Stimulated activated CD8-positive, alpha-beta memory T cell treated with anti-CD3 and anti-CD28 coated beads, Interleukin-15, amount 100 ng/mL, for 4 hours (primary cell): ENCODE measurements at regions not wholly inside any gene's neighbourhood (a gene's known extent, or its start where the extent isn't known, plus 50 kb on each side); places are given as distances from the start of the nearest gene placed in this dataset.
"Not testable (repeated sequence)": the region's sequence is repeated elsewhere in the genome, so short reads cannot be mapped to it uniquely, and the experiment has no call there.

Experiments
- DNase-seq, 2 donors: peaks; one replicate each; pipeline ENCODE4 v3.0.0-alpha.2; 2020; ENCODE audit warnings: low read depth in 2 of 2

GRCh38 chr9:124177522-124177921 lies 80.2 kb upstream of the NEK6 start:
- not testable (repeated sequence) for DNase-seq

GRCh38 chr9:124179196-124180071 lies 78.3 kb upstream of the NEK6 start:
- no peak for DNase-seq

GRCh38 chr9:124180557-124180956 lies 77.2 kb upstream of the NEK6 start:
- no peak for DNase-seq

DNA sequence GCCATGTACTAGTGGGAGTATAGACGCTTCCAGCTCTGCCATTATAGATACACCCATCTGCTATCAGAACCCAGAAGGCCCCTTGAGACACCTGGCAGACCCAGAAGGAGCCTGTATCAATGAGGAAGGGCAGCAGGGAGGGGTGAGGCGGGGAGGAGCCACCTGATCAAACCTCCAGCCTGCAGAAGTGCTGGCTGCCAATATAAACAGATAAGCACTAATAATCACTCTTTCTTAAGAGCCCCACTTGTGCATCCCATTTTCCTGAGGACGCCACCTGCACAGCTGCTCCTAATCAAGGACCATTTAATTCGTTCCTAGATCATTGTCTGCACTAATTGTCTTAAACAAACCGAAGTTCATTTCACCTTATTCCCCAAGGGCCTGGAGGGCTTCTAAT lies 75.0 kb upstream of the NEK6 start:
- no peak for DNase-seq

DNA sequence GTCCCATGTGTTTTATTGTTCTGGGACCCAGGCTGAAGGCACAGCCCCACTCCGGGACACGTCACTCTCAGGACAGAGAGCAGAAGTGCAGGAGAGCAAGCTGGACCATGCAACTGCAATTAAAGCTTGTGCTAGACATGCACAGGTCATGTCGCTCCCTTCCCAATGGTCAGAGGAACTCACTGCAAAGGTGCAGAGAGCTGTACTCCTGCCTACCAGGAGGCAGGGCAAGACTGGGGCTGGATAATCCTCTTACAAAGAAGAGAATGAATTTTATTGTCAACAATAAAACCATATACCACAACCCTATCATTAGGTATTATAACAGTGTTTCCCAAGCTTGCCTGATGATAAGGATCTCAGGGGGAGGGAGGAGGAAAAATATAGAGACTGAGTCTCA lies 74.0 kb upstream of the NEK6 start:
- DNase-seq: no peak

GRCh38 chr9:124185413-124185812 lies 72.3 kb upstream of the NEK6 start:
- DNase-seq: no peak

DNA sequence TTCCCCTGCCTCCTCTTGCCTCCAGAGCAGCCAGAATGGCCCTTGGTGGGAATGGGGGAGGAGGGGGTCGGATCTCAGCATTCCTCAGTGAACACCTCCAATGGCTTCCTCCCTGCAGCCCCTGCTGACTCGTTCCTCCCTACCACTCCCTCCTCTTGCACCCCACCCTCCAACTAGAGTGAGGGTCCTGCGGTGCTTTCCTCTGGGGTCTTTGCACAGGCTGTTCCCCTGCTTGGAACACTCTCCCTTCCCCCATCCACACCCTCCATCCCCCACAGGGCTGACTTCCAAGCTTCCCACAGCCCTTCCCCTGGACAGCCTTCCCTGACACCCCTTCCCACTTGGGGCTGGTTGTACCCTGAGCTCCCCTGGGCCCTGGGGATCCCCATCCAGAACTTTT lies 70.4 kb upstream of the NEK6 start:
- no peak for DNase-seq

DNA sequence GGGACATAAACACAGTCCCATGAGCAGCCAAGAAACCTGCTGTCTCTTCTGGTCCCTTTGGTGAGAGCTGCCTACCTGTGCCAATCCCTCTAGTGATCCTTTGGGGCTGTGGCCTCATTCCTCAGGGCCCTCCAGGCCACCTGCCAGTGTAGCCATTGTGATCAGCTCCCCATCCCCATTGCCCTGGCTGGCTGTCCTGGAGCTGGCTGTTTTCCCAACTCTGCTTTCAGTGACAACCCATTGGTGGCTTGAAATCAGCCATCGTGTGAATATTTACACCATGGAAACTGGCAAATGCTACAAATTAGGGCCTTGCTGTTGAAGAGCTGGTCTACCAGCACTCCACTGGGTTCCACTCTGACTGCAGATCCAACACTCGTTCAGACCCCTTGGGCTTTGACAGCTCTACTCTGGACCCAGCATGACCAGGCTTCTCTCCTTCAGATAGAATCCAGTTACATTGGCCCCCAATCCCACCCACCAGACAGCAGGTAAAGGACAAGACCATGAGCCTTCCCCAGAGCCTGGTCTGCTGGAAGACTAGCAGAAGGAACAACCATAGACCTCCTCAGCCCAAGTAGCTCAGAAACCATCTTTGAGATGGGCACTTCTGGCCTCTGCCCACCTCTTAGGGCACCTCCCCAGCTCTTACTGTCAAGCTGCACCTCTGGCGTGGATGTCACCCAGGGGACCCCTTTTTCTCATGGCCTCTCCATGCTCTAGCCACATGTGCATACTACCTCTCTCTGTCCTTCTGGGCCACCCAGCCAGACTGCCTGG lies 69.2 kb upstream of the NEK6 start:
- DNase-seq: no peak

- DNase-seq: no peak
These were observed 67.0 kb upstream of the NEK6 start for GRCh38 chr9:124190761-124191160.

GRCh38 chr9:124191691-124192395 lies 65.9 kb upstream of the NEK6 start:
- no peak for DNase-seq

- DNase-seq: no peak
These were observed 61.0 kb upstream of the NEK6 start for GRCh38 chr9:124196814-124197176.

DNA sequence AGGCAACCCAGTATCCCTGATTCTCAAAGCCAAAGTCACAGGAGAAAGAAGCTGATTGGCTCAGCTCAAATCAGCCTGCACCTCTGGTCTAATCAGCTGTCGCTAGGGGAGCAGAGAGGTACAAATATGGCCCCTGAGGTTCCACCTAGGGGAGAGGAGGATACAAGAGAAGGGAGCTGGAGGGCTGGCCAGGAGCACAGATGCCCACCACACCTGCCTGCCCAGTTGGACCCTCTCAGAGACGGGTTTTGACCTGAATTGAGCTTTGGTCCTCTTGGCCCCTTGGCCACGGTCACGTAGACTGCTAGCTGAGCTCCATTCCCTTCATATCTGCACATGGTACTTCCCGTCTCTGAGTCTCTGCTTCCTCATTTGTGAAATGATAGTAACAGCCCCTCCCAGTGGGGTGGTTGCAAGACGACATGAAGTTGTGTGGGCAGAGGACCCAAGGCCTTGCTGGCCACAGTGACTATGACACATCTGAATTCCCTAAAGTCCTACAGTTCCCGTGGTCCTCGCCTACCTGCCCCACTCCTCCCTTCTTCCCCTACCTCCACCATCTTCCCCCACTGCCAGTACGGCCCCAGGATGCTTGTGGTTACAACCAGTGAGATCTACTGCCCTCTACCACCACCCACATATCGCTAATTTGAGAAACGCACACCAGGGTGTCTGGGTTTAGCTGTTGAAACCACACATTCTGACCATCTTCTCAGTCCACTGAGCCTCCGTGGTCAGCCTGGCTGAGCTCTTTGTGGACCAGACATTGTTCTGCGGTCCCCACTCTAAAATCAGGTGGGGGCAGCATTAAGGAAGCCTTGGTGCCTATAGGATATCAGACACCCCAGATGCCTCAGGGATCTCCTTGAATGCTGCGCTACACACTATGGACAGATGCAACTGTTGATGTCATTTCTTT lies 60.3 kb upstream of the NEK6 start:
- DNase-seq: no peak

GRCh38 chr9:124198331-124198730 lies 59.4 kb upstream of the NEK6 start:
- DNase-seq: no peak

DNA sequence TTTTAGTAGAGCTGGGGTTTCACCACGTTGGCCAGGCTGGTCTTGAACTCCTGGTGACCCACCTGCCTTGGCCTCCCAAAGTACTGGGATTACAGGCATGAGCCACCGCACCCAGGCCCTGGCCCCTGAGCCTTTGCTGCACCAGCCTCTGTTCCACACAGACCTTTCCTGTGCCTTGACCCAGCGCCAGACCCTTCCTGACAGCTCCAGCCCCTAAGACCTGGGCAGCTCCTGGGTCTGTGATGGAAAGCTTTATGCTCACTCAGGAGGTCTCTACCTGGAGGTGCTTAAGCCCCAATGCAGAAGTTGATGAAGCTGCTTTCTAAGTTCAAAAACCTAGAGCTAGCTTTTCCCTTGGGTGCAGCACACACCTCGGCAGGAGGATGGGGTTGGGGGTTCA lies 58.8 kb upstream of the NEK6 start:
- no peak for DNase-seq

GRCh38 chr9:124199474-124199873 lies 58.3 kb upstream of the NEK6 start:
- DNase-seq: no peak

GRCh38 chr9:124202447-124202971 lies 55.2 kb upstream of the NEK6 start:
- peak; percentile 67 to 87 for DNase-seq

DNA sequence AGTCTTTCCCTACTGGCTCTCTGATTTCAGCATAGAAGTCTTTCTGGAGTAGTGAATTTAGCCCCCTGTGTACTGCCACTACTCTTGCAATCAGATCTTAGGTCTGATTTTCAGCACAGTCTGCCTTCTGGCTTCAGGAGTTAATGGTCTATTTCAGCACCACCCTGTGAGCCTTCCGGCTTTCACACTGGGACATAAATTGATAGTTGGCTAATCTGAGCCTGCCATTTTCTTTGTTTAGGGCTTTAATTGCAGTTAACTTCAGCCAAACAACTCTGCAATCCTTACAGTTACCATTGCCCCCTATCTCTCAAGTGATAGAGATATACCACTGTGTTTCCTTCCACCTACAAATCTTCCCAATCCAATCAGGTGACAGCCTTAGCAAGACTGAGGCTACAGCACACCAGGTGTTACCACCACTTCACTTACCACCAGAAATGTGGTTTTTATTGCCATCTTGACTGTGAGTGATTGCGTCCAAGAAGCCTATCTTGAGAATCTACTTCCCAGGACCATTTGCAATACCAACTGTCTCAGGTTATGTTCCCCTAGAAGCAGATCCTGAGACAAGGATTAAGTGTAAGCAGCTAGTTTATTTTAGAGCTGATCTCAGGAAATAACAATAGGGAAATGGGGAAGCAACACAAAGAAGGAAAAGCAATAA lies 51.9 kb upstream of the NEK6 start:
- no peak for DNase-seq

DNA sequence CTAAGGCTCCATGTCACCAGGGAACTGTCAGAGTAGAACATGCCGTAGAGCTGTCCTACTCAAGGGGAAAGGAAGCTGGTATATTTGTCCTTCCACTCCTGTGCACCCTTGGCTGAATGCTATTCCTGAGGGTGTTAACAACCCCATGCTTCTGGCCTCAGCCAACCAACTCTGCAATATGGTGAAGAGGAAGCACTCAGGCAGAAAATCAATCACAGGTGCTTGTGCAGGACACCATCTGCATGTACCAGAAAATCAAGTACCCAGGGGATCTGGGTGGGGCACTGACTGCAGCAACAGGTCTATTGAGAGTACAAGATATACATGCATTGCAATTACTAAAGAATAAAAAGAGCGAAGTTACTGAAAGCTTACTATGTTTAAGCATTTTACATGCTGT lies 51.4 kb upstream of the NEK6 start:
- no peak for DNase-seq
